A549 (cell line): ENCODE measurements at regions not wholly inside any gene's neighbourhood (a gene's known extent, or its start where the extent isn't known, plus 50 kb on each side); places are given as distances from the start of the nearest gene placed in this dataset.

Experiments
- ATAC-seq, 2 experiments: fragments of 200-7000 bp in 1 of 2; fragments of >200 bp in 1 of 2; cut with Nextera tagmentation in 1 of 2; cut with Tn5 transposase in 1 of 2; 3 replicates each; pipeline versions ENCODE4 v1.8.0 to v1.9.1; 2018 to 2020; ENCODE audit warnings: mild to moderate bottlenecking in 1 of 2, moderate library complexity in 1 of 2
- CTCF ChIA-PET: fragments of 300-600 bp; sonication (Branson Sonifier 250); formaldehyde crosslinking; extraction: SDS; loops from one replicate; lab custom pipeline; 2021; ENCODE audit warnings: antibody characterized with exemption, inconsistent platforms; lab: Yijun Ruan, JAX
- POLR2A ChIA-PET: fragments of 350-600 bp; formaldehyde crosslinking; extraction: SDS; loops from one replicate; lab custom pipeline; 2021; ENCODE audit warnings: antibody characterized with exemption, inconsistent platforms; lab: Yijun Ruan, JAX
- DNase-seq, 2 experiments: peaks; one replicate each; pipeline versions ENCODE4 v3.0.0 to v3.0.0-alpha.2; 2011 to 2016; ENCODE audit warnings: low read depth in 1 of 2, low spot score in 1 of 2
- FAIRE-seq: peaks from 2 replicates; lab custom pipeline; 2011; peaks lifted over from hg19 to GRCh38; lab: Jason Lieb, UNC
- H3K27ac ChIP-seq, 2 experiments: fragments of >200 bp; sonication (Bioruptor Twin); formaldehyde crosslinking; 3 replicates each; pipeline ENCODE4 v1.5.1; 2016 to 2017
- H3K4me1 ChIP-seq: fragments of >200 bp; sonication (Bioruptor Twin); formaldehyde crosslinking; 3 replicates; pipeline ENCODE4 v1.6.1; 2016
- H3K4me2 ChIP-seq: fragments of >200 bp; sonication (Bioruptor Twin); formaldehyde crosslinking; 3 replicates; pipeline ENCODE4 v1.6.1; 2016
- H3K4me3 ChIP-seq: fragments of >200 bp; sonication (Bioruptor Twin); formaldehyde crosslinking; 3 replicates; pipeline ENCODE4 v1.5.1; 2016
- H3K9me3 ChIP-seq: fragments of >200 bp; sonication (Bioruptor Twin); formaldehyde crosslinking; 3 replicates; pipeline ENCODE4 v1.6.1; 2016
- ATOH8 ChIP-seq: fragments of 250-450 bp; sonication (Bioruptor Pico); IDR thresholded peaks from 2 replicates; pipeline ENCODE4 v1.5.0; 2020; ENCODE audit warnings: low read depth, mild to moderate bottlenecking, moderate library complexity
- BHLHE40 ChIP-seq: IDR thresholded peaks from 2 replicates; pipeline ENCODE4 v1.6.1; 2012; ENCODE audit warnings: low read depth, low read length, inconsistent platforms
- CBX8 ChIP-seq: fragments of 200-600 bp; sonication (generic); IDR thresholded peaks from 2 replicates; pipeline ENCODE4 v1.6.1; 2016
- CHD2 ChIP-seq: fragments of 150-350 bp; IDR thresholded peaks from 2 replicates; pipeline ENCODE4 v1.6.1; 2014; ENCODE audit warnings: low read length; ENCODE audit not compliant: partially characterized antibody
- CHD4 ChIP-seq: fragments of 200-600 bp; sonication (generic); IDR thresholded peaks from 2 replicates; pipeline ENCODE4 v1.6.1; 2016; ENCODE audit warnings: antibody characterized with exemption, mild to moderate bottlenecking, borderline replicate concordance
- E2F6 ChIP-seq: IDR thresholded peaks from 2 replicates; pipeline ENCODE4 v1.6.1; 2012; ENCODE audit warnings: low read depth, borderline replicate concordance
- EHF ChIP-seq: fragments of 250-450 bp; sonication (Bioruptor Pico); IDR thresholded peaks from 2 replicates; pipeline ENCODE4 v1.5.0; 2020; ENCODE audit warnings: mild to moderate bottlenecking
- EHMT2 ChIP-seq: fragments of 200-600 bp; sonication (generic); IDR thresholded peaks from 2 replicates; pipeline ENCODE4 v1.6.1; 2016; ENCODE audit warnings: antibody characterized with exemption, low read depth, mild to moderate bottlenecking, moderate library complexity
- ESRRA ChIP-seq: fragments of 150-350 bp; IDR thresholded peaks from 2 replicates; pipeline ENCODE4 v1.6.1; 2014; ENCODE audit warnings: mild to moderate bottlenecking, low read length, borderline replicate concordance
- HDAC2 ChIP-seq: fragments of 200-600 bp; sonication (generic); IDR thresholded peaks from 2 replicates; pipeline ENCODE4 v1.6.1; 2016
- HES2 ChIP-seq: fragments of >200 bp; sonication (Bioruptor Twin); formaldehyde crosslinking; IDR thresholded peaks from 2 replicates; pipeline ENCODE4 v1.6.1; 2016
- HEYL ChIP-seq: fragments of 250-450 bp; sonication (Bioruptor Pico); IDR thresholded peaks from 2 replicates; pipeline ENCODE4 v1.8.0; 2021; ENCODE audit warnings: mild to moderate bottlenecking, moderate library complexity
- HMGXB4 ChIP-seq: fragments of 250-450 bp; sonication (Bioruptor Pico); IDR thresholded peaks from 2 replicates; pipeline ENCODE4 v1.5.0; 2021; ENCODE audit warnings: mild to moderate bottlenecking, moderate library complexity, borderline replicate concordance
- HOXA7 ChIP-seq: fragments of 250-450 bp; sonication (Bioruptor Pico); IDR thresholded peaks from 2 replicates; pipeline ENCODE4 v1.5.0; 2020; ENCODE audit warnings: mild to moderate bottlenecking, moderate library complexity
- MAX ChIP-seq: IDR thresholded peaks from 2 replicates; pipeline ENCODE4 v1.6.1; 2012
- NR3C1 ChIP-seq: fragments of >200 bp; sonication (Bioruptor Twin); formaldehyde crosslinking; IDR thresholded peaks from 3 replicates; pipeline ENCODE4 v1.6.1; 2017
- REST ChIP-seq: fragments of 200-600 bp; sonication (generic); IDR thresholded peaks from 2 replicates; pipeline ENCODE4 v1.6.1; 2016; ENCODE audit warnings: antibody characterized with exemption, mild to moderate bottlenecking, moderate library complexity
- RFX5 ChIP-seq: fragments of 450-650 bp; IDR thresholded peaks from 2 replicates; pipeline ENCODE4 v1.7.1; 2014; ENCODE audit warnings: antibody characterized with exemption, mild to moderate bottlenecking, moderate library complexity
- SMC3 ChIP-seq: fragments of >200 bp; sonication (Bioruptor Twin); formaldehyde crosslinking; IDR thresholded peaks from 3 replicates; pipeline ENCODE4 v1.6.1; 2018; ENCODE audit warnings: inconsistent platforms
- TP53 ChIP-seq: fragments of 250-450 bp; sonication (Bioruptor Pico); IDR thresholded peaks from 2 replicates; pipeline ENCODE4 v1.5.0; 2021; ENCODE audit warnings: mild to moderate bottlenecking, moderate library complexity
- USF2 ChIP-seq: fragments of 450-650 bp; IDR thresholded peaks from 2 replicates; pipeline ENCODE4 v1.6.1; 2014; ENCODE audit warnings: antibody characterized with exemption
- WGBS: methylation state at CpG from one replicate; pipeline ENCODE4 v1.1.6; 2017; ENCODE audit errors: missing lambda C conversion rate; 5-methylcytosine and 5-hydroxymethylcytosine counted together

- TF ChIP-seq REST, result no peak
- TF ChIP-seq EHMT2, result no peak
- no peak for TF ChIP-seq E2F6
- no peak for TF ChIP-seq HDAC2
- no peak for TF ChIP-seq BHLHE40
- TF ChIP-seq HOXA7 (CRISPR knock-in tag), result no peak
- no peak for TF ChIP-seq NR3C1
- no peak for TF ChIP-seq HEYL
- Histone ChIP-seq H3K4me1 (no peaks in the 10 kb centered on the region), H3K27ac (no peak overlapping the region), H3K4me3 (no peak overlapping the region), H3K9me3 (no peaks in the 10 kb centered on the region), H3K4me2 (no peak overlapping the region)
- 86% methylated on average over 1 of the region's 1 CpG for WGBS
- FAIRE-seq, result no peak
- POLR2A ChIA-PET, result no interaction called here
- DNase-seq, result no peak
- CTCF ChIA-PET, result no interaction called here
- ATAC-seq, result no peak
Observed at GRCh38 chr13:65103351-65103750, 2126.8 kb downstream of the PCDH9 start.

GRCh38 chr13:65095161-65096082, 2134.7 kb downstream of the PCDH9 start:
- no peak for ATAC-seq
- H3K9me3 ChIP-seq, result no peaks in the 10 kb centered on the region
- TF ChIP-seq ESRRA, result no peak
- no peak for TF ChIP-seq CHD4
- no peak for TF ChIP-seq USF2
- TF ChIP-seq CHD2, result no peak
- no peak for TF ChIP-seq HMGXB4 (CRISPR knock-in tag)
- no peak for TF ChIP-seq MAX
- no peak for TF ChIP-seq EHF
- no peak for TF ChIP-seq HES2
- no peak for TF ChIP-seq EHMT2
- no peak for TF ChIP-seq ATOH8 (CRISPR knock-in tag)
- TF ChIP-seq SMC3, result no peak
- TF ChIP-seq HDAC2, result no peak
- TF ChIP-seq HOXA7 (CRISPR knock-in tag), result no peak
- TF ChIP-seq HEYL, result no peak
- no peak for TF ChIP-seq RFX5
- TF ChIP-seq TP53, result no peak
- TF ChIP-seq CBX8, result no peak
- H3K4me3 ChIP-seq, result no peak overlapping the region
- POLR2A ChIA-PET, result no interaction called here
- no peak for DNase-seq
- no peak overlapping the region for H3K4me2 ChIP-seq
- WGBS, result 67% methylated on average over 9 of the region's 9 CpGs
- FAIRE-seq, result no peak
- H3K27ac ChIP-seq, result no peak overlapping the region
- CTCF ChIA-PET, result no interaction called here
- H3K4me1 ChIP-seq, result no peaks in the 10 kb centered on the region
